ENCODE measurements at regions not wholly inside any gene's neighbourhood (a gene's known extent, or its start where the extent isn't known, plus 50 kb on each side); places are given as distances from the start of the nearest gene placed in this dataset.
"Not testable (repeated sequence)": the region's sequence is repeated elsewhere in the genome, so short reads cannot be mapped to it uniquely, and the experiment has no call there.

GRCh38 chr12:54116055-54116454 lies 62.4 kb downstream of the HOXC4 start:
- TF ChIP-seq, protein P1, sequence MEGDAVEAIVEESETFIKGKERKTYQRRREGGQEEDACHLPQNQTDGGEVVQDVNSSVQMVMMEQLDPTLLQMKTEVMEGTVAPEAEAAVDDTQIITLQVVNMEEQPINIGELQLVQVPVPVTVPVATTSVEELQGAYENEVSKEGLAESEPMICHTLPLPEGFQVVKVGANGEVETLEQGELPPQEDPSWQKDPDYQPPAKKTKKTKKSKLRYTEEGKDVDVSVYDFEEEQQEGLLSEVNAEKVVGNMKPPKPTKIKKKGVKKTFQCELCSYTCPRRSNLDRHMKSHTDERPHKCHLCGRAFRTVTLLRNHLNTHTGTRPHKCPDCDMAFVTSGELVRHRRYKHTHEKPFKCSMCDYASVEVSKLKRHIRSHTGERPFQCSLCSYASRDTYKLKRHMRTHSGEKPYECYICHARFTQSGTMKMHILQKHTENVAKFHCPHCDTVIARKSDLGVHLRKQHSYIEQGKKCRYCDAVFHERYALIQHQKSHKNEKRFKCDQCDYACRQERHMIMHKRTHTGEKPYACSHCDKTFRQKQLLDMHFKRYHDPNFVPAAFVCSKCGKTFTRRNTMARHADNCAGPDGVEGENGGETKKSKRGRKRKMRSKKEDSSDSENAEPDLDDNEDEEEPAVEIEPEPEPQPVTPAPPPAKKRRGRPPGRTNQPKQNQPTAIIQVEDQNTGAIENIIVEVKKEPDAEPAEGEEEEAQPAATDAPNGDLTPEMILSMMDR (IDR thresholded peaks at IDR 0.05) = not testable (repeated sequence)
- TF ChIP-seq POLR2A (IDR thresholded peaks at IDR 0.05) = not testable (repeated sequence)
